MCF 10A (cell line): ENCODE measurements at regions not wholly inside any gene's neighbourhood (a gene's known extent, or its start where the extent isn't known, plus 50 kb on each side); places are given as distances from the start of the nearest gene placed in this dataset.

Experiments used
- BruUV-seq: library from RNA; stranded (reverse); fragments of 400-500 nt; replicated peaks from 2 replicates; lab custom pipeline; 2021; lab: Mats Ljungman, UMichigan
- CTCF ChIA-PET: fragments of 300-600 bp; sonication (Branson Sonifier 250); formaldehyde crosslinking; extraction: SDS; loops from one replicate; lab custom pipeline; 2021; ENCODE audit warnings: antibody characterized with exemption, inconsistent platforms; lab: Yijun Ruan, JAX
- POLR2A ChIA-PET: fragments of 300-600, 350-650 bp; sonication (Branson Sonifier 250); formaldehyde crosslinking; extraction: SDS; loops from one replicate; lab custom pipeline; 2020; ENCODE audit warnings: antibody characterized with exemption, inconsistent platforms; lab: Yijun Ruan, JAX
- DNase-seq: peaks from one replicate; pipeline ENCODE4 v3.0.0-alpha.2; 2018; ENCODE audit not compliant: unreplicated experiment
- H3K27ac Mint-ChIP-seq: one replicate; pipeline ENCODE4 v1.8.0; 2022; ENCODE audit warnings: mild to moderate bottlenecking, low read depth, mixed read lengths; ENCODE audit not compliant: unreplicated experiment
- H3K27me3 Mint-ChIP-seq: one replicate; pipeline ENCODE4 v1.8.0; 2022; ENCODE audit warnings: mixed read lengths; ENCODE audit not compliant: insufficient read depth, unreplicated experiment
- H3K36me3 Mint-ChIP-seq: one replicate; pipeline ENCODE4 v1.8.0; 2022; ENCODE audit warnings: mild to moderate bottlenecking, moderate library complexity, mixed read lengths; ENCODE audit not compliant: insufficient read depth, unreplicated experiment
- H3K4me1 Mint-ChIP-seq: one replicate; pipeline ENCODE4 v1.8.0; 2022; ENCODE audit warnings: mixed read lengths; ENCODE audit not compliant: insufficient read depth, unreplicated experiment
- H3K4me3 Mint-ChIP-seq: one replicate; pipeline ENCODE4 v1.8.0; 2022; ENCODE audit warnings: mild to moderate bottlenecking, moderate library complexity, mixed read lengths; ENCODE audit not compliant: unreplicated experiment
- H3K9me3 Mint-ChIP-seq: one replicate; pipeline ENCODE4 v1.8.0; 2022; ENCODE audit warnings: mixed read lengths; ENCODE audit not compliant: unreplicated experiment
- CTCF ChIP-seq: fragments of 200-600 bp; IDR thresholded peaks from one replicate; pipeline ENCODE4 v1.8.0; 2022; ENCODE audit warnings: antibody characterized with exemption, mild to moderate bottlenecking; ENCODE audit not compliant: unreplicated experiment
- intact Hi-C: fragments of 100-400 bp; cut with micrococcal nuclease; formaldehyde crosslinking; loops from 2 replicates; pipeline ENCODE4 v1.14.1; 2022

- POLR2A ChIA-PET, result interaction anchor here (0.6 to 1.1 kb wide), 2 partner anchors 11 to 384 kb away, joined by 3 read pairs; no protein-coding TSS in a partner anchor
- intact Hi-C loops, result no loop called here
- no TSS peak for BruUV-seq
- no peak for TF ChIP-seq CTCF
- CTCF ChIA-PET, result no interaction called here
- H3K36me3 Mint-ChIP-seq, result peaks cover 5% of the 10 kb centered on the region
- H3K4me3 Mint-ChIP-seq, result no peak overlapping the region
- peaks cover 32% of the 10 kb centered on the region for H3K9me3 Mint-ChIP-seq
- H3K27me3 Mint-ChIP-seq, result no peaks in the 10 kb centered on the region
- H3K4me1 Mint-ChIP-seq, result no peaks in the 10 kb centered on the region
- no peak for DNase-seq
- peak overlapping the region; percentile 54 for H3K27ac Mint-ChIP-seq
These were observed 53.3 kb downstream of the BLID start for GRCh38 chr11:122062763-122063162.

GRCh38 chr11:122059565-122059964 lies 56.5 kb downstream of the BLID start:
- CTCF ChIA-PET, result interaction anchor here (0.6 to 0.7 kb wide), 2 partner anchors 21 to 385 kb away, joined by 3 read pairs; no protein-coding TSS in a partner anchor
- POLR2A ChIA-PET, result interaction anchor here (0.6 kb wide), 1 partner anchor 315 kb away, joined by 3 read pairs; no protein-coding TSS in a partner anchor
- Mint-ChIP-seq H3K27me3 (no peaks in the 10 kb centered on the region), H3K4me1 (no peaks in the 10 kb centered on the region), H3K9me3 (peaks cover 24% of the 10 kb centered on the region), H3K4me3 (no peak overlapping the region), H3K36me3 (peaks cover 6% of the 10 kb centered on the region), H3K27ac (no peak overlapping the region)
- intact Hi-C loops, result no loop called here
- DNase-seq, result no peak
- no TSS peak for BruUV-seq
- no peak for TF ChIP-seq CTCF

DNA sequence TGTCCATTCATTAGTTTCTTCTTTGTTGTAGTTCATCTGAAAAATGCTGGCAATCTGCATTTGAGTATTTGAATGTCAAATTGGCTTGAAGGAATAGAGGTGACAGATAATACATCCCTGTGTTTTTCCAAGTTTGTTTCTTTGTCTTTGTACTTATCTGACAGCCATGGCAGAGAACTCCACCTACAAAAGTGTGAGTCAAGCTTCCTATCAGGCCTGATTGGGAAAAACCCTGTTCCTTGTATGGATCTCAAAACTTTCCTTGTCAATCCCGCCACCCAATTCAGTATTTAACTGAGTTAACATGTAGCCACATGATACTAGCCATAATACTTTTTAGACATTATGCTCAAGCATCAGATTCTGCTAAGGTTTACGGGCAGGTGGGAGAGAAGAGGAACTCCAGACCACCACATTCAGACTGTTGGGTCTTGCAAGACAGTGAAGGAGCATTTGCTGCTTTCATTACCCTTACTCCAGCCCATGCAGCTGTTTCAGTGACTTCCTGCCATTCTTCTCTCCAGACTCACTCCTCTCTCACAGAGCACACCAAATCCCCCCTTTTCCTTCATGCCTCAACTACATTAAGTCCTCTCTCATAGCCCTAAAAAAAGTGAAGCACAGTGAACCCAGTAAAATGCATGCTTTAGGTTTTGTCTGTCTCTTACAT lies 65.9 kb downstream of the BLID start:
- CTCF ChIA-PET, result no interaction called here
- Mint-ChIP-seq H3K27me3 (no peaks in the 10 kb centered on the region), H3K4me1 (peaks cover 3% of the 10 kb centered on the region), H3K27ac (peak overlapping the region; percentile 28), H3K36me3 (peaks cover 14% of the 10 kb centered on the region), H3K4me3 (no peak overlapping the region), H3K9me3 (peaks cover 15% of the 10 kb centered on the region)
- TF ChIP-seq CTCF, result no peak
- BruUV-seq, result no TSS peak
- intact Hi-C loops, result no loop called here
- DNase-seq, result no peak
- POLR2A ChIA-PET, result no interaction called here

- Mint-ChIP-seq H3K4me3 (no peak overlapping the region), H3K27me3 (no peaks in the 10 kb centered on the region), H3K36me3 (peaks cover 14% of the 10 kb centered on the region), H3K27ac (no peak overlapping the region), H3K4me1 (peaks cover 7% of the 10 kb centered on the region), H3K9me3 (peaks cover 15% of the 10 kb centered on the region)
- DNase-seq, result no peak
- intact Hi-C loops, result no loop called here
- ChIA-PET CTCF (no interaction called here), POLR2A (no interaction called here)
- TF ChIP-seq CTCF, result no peak
- no TSS peak for BruUV-seq
These were observed 67.6 kb downstream of the BLID start for GRCh38 chr11:122048401-122048800.
